SU-DHL-6 (cell line): ENCODE measurements at regions not wholly inside any gene's neighbourhood (a gene's known extent, or its start where the extent isn't known, plus 50 kb on each side); places are given as distances from the start of the nearest gene placed in this dataset.

ENCODE experiments used
- EZH2phosphoT487 ChIP-seq: fragments of 200-600 bp; sonication (generic), shearing (Covaris generic); conservative IDR thresholded peaks from 2 replicates; pipeline ENCODE4 v1.6.1; 2018; ENCODE audit warnings: mild to moderate bottlenecking, antibody characterized with exemption, low read length, moderate library complexity, mixed read lengths
- TF ChIP-seq, protein P1 (sequence below): fragments of 200-600 bp; sonication (generic); IDR thresholded peaks from one replicate; pipeline ENCODE4 v1.5.1; 2017; ENCODE audit warnings: antibody characterized with exemption, mild to moderate bottlenecking, low read length, moderate library complexity; ENCODE audit not compliant: insufficient read depth, poor library complexity, severe bottlenecking

DNA sequence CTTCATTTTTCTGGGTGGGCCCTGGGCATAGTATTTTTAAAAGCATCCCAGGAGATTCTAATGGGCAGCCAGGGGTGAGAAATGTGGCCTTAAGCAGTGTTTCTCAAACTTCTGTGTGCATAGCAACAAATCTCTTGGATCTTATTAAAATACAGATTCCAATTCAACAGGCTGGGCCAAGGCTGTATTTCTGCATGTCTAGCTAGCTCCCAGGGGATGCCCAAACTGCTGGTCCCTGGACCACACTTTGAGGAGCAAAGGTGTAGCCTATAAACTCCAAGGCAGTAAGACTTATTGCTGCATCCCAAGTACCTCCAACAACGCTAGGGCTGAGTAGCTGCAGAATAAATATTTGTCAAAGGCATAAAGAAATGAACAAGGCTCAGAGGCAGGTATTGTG lies 292.9 kb upstream of the ZMIZ1 start:
- TF ChIP-seq, protein P1, sequence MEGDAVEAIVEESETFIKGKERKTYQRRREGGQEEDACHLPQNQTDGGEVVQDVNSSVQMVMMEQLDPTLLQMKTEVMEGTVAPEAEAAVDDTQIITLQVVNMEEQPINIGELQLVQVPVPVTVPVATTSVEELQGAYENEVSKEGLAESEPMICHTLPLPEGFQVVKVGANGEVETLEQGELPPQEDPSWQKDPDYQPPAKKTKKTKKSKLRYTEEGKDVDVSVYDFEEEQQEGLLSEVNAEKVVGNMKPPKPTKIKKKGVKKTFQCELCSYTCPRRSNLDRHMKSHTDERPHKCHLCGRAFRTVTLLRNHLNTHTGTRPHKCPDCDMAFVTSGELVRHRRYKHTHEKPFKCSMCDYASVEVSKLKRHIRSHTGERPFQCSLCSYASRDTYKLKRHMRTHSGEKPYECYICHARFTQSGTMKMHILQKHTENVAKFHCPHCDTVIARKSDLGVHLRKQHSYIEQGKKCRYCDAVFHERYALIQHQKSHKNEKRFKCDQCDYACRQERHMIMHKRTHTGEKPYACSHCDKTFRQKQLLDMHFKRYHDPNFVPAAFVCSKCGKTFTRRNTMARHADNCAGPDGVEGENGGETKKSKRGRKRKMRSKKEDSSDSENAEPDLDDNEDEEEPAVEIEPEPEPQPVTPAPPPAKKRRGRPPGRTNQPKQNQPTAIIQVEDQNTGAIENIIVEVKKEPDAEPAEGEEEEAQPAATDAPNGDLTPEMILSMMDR = no peak
- TF ChIP-seq EZH2phosphoT487 = no peak
